GM19324 (cell line): ENCODE measurements at regions not wholly inside any gene's neighbourhood (a gene's known extent, or its start where the extent isn't known, plus 50 kb on each side); places are given as distances from the start of the nearest gene placed in this dataset.
A peak's percentile ranks its signal among the peaks of the same experiment; 100 is the strongest.

Experiments used
- ATAC-seq: cut with Tn5 transposase; IDR thresholded peaks from one replicate; pipeline ENCODE4 v1.9.1; 2021; ENCODE audit warnings: mild to moderate bottlenecking, moderate library complexity; ENCODE audit not compliant: unreplicated experiment, low FRiP score

DNA sequence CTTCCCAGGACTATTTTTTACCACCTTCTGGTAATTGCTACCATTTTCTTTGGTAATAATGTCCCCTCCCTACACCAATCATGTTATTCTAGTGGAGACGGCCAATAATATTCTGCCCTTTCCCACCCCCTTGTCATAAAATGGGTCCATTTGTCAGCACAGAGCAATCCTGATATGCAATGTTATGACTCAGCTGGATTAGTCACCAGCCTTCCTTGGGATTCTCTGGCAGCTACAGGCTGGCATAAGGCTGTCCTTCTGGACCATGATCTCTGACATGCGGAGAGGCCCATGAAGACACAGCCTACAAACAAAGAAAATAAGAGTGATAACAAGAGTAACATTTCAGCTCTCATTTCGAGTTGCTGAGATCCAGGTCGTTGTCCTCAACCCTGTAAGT, 222.0 kb upstream of the CPNE8 start:
- no peak for ATAC-seq

DNA sequence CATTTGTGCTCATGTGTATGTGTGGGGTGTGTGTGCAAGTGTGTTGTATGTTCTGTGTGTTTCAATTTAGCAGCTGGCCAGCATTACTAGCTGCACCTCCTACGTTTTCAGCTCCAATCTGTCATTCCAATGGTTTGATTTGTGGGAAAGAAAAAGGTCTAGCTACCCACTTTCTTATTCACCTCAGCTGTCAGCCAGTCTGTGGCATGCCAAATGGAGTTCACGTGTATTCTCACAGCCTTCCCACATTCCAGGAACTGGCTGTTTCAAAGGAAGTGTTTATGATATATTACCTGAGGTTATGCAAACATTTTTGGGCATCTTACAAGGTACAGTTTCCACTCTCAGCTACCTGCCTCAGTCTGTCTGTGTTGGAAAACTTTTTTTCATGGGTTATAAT, 220.2 kb upstream of the CPNE8 start:
- no peak for ATAC-seq

DNA sequence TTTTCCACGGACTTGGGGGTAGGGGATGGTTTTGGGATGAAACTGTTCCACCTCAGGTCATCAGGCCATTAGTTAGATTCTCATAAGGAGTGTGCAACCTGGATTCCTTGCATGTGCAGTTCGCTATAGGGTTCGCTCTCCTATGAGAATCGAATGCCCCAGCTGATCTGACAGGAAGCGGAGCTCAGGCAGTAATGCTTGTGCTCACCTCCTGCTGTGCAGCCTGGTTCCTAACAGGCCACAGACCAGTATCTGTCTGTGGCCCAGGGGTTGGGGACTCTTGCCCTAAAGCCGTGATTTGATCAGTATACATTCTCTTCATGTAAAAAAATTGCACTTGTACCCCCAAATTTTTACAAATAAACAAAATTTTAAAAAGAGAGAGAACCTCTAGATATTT, 219.4 kb upstream of the CPNE8 start:
- ATAC-seq = no peak

DNA sequence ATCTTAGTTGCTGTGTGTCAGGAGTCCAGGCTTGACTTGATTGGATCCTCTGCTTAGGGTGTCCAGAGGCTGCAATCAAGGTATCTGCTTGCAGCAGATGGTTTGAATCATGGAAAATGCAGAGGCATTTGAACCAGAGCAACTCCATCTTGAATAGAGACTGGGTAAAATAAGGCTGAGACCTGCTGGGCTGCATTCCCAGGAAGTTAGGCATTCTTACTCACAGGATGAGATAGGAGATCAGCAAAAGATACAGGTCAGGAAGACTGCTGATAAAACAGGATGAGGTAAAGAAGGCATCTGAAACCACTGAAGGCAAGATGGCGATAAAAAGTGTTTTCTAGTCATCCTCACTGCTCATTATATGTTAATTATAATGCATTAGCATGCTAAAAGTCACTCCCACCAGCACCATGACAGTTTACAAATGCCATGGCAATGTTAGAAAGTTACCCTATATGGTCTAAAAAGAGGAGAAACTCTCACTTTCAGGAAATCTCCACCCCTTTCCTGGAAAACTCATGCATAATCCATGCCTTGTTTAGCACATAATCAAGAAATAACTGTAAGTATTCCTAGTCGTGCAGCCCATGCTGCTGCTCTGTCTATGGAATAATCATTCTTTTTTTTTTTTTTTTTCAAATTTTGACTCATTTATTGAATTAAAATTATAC, 218.3 kb upstream of the CPNE8 start:
- ATAC-seq = no peak

DNA sequence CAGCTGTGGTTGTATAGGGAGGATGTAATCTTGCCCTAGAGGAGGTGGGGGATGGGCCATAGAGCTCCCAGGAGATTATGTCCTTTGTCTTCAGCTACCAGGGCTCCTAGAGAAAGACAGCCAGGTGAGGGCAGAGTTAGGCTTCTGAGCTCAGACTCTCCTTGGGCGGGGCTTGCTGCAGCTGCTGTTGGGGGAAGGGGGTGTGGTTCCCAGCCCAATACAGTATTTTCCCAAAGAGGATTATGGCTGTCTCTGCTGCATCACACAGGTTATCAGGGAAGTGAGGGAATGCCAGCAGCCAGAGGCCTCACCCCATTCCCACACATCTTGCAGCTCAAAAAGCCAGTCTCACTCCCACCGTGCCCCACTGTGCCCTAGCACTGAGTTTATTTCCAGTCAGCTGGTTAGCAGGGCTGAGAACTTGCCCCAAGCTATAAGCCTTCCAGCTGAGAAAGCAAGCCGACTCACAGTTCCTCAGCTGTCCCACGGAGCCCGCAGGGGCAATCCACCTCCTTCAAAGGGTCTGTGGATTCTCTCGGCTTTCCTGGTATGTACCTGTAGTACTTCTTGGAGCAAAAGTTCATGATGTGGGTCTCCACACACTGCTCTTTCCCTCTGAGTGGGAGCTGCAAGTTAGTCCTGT, 217.3 kb upstream of the CPNE8 start:
- ATAC-seq = no peak

DNA sequence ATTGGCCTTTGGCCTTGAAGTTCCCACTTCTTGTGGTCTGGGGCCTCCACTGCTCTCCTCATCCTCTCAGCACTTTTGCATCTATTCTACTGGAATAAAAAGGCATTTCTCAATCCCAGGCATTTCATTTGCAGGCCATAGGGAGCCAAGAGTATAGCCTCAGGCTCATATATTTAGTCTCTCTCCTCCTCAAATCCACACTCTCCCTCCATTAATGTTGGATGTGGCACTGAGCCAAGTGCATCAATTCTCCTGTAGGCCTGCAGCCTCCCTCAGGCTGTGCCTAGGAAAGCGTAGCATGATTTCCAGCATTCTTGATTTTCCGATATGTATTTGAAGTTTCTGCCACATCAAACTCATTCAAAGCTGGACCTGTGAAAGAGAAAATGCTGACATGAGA, 211.5 kb upstream of the CPNE8 start:
- ATAC-seq = no peak

DNA sequence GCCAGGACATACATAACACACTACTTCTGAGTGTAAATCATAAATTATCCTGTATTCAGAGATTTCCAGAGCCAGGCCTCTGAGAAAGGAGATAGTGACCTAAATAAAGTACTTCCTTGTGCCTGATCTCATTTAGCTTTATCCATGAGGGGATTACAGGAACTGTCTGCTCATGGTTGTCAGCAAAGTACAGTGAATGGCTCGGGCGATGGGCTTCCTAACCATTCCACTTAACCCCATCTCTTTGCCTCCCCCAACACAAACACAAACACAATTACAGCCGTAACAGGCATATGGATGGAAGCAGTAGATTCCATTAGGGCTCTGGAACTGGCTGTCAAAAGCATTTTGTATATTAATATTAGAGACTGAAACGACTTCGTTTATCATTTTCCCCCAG, 206.7 kb upstream of the CPNE8 start:
- no peak for ATAC-seq

DNA sequence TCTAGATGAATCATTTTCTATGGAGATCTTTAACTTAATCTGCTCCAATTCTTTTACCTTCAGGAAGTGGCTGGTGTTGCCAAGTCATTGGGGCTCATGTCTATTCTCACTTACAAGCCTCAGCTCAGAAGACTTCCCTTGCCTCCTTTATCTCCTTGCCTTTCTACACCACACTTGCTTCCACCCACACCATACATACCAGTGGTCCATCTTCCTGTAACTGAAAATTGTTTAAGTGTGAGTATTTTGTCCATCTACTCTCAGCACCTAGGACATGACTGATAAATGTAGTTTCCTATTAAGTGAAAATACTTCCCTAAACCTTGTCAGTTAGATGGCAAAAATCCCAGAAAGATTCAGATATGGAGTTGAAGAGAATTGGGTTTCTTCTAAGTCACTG, 199.7 kb upstream of the CPNE8 start:
- ATAC-seq = no peak

DNA sequence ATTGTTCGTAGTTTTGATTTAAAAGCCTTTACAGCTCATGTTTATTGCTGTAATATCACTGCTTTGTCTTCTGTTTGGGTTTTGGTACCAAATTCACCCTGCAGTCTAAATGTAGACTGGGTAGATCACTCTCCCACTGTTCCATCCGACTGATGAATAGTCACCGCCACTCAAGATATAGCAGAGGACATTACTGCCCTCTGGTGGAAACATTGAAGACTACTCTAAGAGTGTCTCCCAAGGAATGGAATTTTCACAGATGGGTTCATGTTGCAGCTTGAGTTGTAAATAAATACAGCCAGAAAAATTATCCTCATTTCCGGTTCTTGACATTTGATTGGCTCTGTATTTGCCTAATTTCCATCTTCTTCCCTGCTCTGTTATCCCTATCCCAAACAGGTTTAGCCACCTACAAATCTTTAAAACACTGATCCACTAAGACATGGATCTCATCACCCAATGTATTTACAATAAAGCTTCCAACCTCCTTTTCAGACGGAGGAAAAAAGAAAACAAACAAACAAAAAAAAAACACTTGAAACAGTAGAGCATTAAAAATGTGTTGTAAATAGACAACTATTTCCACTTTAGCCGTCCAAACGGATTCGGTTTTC, 198.3 kb upstream of the CPNE8 start:
- ATAC-seq = peak; percentile 90

DNA sequence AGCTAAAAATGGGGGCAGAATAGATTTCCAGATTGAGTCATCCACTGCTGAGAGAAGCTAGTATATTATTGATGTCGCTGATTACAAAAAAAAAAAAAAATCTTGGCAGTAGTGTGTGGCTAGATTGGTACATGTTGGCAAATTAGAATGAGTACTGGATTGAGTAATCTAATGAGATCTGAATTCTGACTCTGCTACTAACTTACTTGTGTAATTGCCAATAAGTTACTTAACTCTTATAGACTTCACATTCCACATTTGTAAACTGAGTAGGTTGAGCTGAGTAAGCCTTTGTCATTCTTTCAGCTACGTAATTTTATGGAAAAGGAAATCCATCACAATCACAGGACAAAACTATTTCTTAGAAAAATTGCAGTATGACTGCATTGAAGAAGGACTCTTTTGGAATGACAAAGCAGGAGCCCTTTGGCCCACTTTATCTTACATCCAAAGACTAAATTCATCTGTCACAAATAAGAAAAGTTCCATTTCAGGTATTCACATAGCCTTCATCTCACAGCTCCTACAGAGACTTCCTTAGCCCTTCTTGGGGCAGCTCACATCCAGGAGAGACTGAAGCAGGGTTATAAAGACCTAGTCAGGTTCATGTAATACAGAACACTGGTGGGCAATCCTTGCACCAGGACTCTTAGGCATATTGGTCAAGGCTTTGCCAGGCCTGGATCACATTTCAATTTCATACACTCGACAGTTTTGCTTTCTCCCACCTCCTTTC, 197.3 kb upstream of the CPNE8 start:
- no peak for ATAC-seq

DNA sequence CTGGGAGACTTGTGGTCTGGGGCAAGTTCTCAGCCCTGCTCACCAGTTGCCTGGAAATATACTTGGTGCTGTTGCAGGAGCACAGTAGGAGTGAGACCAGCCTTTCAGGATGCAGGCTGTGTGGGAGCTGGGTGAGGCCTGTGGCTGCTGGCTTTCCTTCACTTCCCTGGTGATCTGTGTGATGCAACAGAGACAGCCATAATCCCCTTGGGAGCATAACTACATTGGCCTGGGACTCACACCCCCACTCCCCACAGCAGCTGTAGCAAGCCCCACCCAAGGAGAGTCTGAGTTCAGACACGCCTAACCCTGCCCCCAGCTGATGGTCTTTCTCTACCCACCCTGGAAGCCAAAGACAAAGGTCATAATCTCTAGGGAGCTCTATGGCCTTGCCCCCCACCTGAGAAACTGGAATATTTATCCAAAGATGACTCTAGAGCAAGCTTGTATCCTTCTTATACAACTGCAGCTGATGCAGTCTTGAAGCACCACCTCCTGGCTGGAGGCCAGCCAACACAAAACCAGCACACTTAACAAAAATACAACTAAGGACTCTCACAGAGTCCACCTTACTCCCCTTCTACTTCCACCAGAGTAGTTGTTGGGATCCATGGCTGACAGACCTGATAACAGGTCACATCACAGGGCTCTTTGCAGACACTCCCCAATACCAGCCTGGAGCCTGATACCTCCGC, 190.4 kb upstream of the CPNE8 start:
- no peak for ATAC-seq

DNA sequence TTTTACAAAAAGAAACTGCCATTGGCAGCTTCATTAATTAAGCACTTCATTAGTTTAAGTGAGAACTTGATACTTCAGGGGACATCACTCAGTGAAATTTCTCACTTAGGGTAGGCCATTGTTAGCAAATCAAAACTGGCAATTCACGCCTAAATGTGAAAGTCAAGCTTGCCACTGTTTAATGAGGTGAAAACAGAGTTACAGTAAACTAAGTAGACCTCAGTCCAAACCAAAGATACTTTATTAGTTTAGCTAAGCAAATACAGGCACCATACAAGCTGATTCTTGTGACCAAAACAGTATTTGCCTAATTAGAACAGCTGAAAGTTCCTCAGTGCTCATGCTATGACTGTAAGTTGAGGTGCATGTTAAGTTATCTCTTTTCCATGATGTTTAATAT, 176.5 kb upstream of the CPNE8 start:
- ATAC-seq = no peak

DNA sequence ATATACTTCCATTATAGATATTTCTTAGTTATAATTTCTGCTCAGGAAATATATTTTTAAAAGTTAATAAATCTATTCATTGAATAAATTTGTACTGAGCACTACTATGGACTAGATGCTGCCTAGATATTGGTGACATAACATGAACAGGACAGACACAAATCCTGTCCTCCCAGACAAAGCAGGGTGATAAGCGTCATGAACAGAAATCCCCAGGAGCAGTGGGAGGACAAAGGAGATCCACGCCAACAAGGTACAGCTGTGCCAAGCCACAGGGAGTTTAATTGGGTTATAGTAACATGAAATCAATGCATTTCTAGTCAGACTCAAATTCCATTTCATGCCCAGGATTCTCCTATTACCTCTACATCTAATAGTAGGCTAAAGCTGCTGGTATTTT, 171.8 kb upstream of the CPNE8 start:
- no peak for ATAC-seq

DNA sequence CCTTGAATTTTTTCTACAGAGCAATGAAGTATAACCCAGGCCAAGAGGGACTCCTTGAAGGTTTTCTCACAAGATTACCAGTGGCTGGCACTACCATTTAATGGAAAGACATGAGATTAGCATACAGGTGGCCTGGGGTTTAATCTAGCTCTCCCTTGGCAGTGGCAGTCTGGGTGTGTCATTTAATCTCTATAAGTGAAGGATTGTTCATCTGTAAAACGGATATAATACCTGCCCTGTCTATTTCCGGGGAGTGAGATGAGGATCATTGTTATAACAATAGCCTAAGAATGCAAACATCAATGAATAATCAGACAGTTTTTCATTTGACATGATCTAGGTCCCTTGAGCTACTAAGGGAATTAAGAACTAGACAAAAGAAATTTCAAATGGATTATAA, 168.7 kb upstream of the CPNE8 start:
- ATAC-seq = no peak

DNA sequence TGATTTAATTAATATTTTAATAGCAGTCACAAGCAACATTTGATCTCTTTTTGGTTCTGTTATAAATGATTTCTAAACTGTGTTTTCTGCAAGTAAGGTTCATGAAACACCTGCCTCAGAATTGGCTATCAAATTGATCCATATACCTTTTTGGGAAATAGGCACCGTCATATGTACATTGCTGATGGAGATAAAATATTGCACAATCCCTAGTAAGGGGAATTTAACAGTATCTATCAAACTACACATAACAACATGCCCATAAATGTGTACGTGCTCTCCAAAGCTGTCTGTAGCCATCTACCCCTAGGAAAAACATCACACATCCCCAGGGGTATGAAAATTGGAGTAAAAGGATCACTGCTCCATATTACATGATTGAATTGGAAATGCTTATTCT, 167.3 kb upstream of the CPNE8 start:
- ATAC-seq = no peak

DNA sequence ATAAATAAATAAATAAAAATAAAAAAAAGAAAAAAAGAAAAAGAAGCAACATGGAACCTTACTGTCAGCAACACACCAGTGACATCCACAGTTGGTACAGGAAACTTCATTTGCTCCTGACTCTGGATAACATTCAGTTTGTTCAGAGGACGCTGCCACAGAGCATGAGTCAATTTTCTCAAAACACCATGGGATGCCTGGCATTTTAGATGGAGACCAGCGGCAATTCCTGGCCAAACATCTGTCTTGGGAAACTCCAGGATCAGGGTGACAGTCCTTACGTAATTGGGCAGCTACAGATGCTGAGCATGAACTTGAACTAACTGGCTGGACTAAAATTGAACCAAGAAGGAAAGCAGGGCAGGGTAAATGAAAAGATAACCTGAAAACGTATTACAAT, 166.2 kb upstream of the CPNE8 start:
- no peak for ATAC-seq

DNA sequence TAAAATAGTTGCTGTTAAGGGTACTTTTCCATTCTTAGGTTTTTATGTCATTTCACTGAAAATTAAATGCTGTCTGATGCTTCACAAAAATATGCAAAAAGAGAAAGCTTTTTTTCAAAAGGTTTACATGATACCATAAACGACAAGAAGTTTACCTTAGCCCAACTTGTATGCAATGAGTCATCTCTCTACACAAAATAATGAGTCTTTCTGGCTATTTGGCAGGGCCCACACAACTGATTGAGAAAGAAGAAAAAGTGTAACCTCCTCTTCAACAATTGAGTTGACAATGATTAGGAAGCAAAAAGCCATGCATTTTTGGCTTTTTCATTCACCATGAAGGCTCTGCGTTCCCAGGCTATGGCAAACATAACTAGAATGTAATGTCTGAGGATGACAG, 165.4 kb upstream of the CPNE8 start:
- ATAC-seq = no peak

DNA sequence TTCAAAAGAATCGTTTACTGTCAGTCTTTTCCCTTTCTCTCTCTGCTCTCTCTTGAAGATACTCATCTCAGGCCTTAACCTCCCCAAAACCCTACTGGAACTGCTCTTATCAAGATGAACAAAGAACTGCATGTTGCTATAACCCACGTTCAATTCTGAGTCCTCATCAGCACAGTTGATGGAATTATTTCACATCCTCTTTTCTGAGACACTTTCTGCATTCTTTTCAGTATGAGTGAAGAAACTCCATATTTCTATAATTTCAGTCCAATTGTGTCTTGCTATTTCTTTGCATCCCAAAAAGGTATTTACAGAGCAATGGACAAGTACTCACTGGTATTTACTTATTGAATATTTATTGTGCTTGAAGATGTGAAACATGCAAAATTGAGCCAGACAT, 160.1 kb upstream of the CPNE8 start:
- no peak for ATAC-seq

DNA sequence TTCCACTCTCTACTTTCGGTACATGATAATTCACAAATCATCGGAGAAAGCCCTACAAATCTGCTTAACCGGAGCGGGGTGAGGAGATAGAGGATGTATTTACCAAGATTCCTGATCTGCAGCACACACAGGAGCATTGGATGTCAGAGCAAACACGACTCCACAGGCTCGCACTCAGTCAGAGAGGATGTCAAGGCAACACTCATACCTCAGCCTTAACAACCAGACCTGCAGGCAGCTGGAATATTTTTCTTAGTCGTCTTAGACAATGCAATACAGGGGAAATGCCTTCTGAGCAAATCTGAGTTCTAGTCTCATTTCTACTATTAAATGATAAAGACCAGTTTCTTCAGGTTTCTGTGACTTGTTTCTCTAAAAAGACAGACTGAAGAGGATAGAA, 159.3 kb upstream of the CPNE8 start:
- no peak for ATAC-seq

DNA sequence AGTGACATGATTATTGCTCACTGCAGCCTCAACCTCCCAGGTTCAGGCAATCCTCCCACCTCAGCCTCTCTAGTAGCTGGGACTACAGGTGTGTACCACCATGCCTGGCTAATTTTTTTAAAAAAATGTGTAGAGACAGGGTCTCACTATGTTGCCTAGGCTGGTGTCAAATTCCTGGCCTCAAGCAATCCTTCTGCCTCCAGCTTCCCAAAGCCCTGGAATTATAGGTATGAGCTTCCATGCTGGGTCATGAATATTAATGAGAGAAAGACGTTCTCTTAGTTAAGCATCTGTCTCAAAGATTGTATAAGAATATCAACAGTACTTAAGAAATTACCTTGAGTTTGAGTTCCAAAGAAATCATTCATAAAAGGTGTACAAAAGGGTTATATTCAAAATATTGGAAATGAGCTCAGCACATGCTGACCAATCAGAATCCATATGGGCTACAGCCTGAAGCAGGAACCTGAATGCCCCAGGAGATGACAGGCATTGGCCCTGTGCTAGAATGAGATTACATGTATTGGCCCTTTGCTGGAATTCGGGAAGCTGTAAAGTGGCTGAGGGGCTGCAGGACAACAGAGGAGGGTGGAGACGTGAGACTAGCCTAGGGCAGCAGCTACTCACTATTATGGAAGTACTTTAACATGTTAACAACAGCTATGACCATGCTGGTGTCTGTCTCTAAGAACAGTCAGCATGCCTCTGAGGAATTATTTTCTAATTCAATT, 157.0 kb upstream of the CPNE8 start:
- ATAC-seq = no peak
